NCI-H82 treated with DMSO at 0.1 percent for 48 hours (cell line): ENCODE measurements at regions not wholly inside any gene's neighbourhood (a gene's known extent, or its start where the extent isn't known, plus 50 kb on each side); places are given as distances from the start of the nearest gene placed in this dataset.
"Not testable (repeated sequence)": the region's sequence is repeated elsewhere in the genome, so short reads cannot be mapped to it uniquely, and the experiment has no call there.

Source experiments
- DNase-seq: peaks from one replicate; lab custom pipeline; 2025; ENCODE audit not compliant: unreplicated experiment; lab: John Stamatoyannopoulos, UW

- DNase-seq = no peak
Observed at GRCh38 chr16:59058250-59058649, 324.1 kb upstream of the GOT2 start.

GRCh38 chr16:59053911-59054310 lies 319.8 kb upstream of the GOT2 start:
- no peak for DNase-seq

DNA sequence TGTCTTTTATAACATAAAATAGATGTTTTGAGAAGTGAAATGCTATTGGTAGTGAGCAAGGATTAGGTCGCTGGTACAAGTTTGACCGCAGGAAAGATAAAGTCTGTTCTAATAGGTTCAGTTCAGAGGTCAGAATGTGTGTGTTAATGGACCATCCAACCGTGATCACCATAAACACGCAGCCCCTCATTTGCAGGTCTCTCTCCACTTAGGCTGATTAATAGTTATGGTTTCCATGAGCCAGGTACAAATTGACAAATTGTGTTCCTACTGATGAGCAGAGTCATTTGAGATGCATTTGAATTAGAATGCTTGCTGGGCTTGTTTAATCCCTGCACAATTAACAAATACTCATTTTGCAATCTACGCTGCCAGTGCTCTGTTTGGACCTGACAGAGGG lies 318.1 kb upstream of the GOT2 start:
- DNase-seq = no peak

DNA sequence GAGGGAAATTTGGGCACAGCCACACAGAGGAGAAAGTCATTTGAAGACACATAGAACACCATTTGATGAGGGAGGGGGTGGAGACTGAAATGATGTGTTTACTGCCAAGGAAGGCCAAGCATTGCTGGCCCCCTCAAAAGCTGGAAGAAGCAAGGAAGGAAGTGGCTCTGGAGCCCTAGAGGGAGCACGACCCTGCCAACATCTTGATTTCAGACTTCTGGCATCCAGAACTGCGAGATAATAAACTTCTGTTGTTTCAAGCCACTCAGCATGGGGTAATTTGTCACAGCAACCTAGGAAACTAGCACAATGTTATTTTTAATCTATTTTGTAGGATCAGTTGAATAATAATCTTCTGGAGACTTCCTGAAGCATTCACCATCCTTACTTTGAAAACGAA lies 314.8 kb upstream of the GOT2 start:
- no peak for DNase-seq

DNA sequence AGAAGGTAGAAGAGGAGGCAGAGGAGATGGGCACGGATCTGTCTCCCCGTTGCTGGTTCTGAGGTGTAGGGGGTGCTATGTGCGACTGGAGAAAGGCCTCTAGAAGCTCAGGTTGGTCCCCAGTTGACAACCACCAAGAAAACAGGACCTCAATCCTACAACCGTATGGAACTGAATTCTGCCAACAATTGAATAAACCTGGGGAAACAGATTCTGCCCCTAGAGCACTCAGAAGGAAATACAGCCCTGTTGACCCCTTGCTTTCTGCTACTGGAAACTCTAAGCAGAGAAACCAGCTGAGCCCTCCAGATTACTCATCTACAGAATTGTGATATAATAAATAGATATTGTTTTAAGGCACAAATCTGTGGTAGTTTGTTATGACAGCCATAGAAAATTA lies 313.0 kb upstream of the GOT2 start:
- no peak for DNase-seq

- no peak for DNase-seq
Observed at GRCh38 chr16:59046335-59046734, 312.2 kb upstream of the GOT2 start.

- no peak for DNase-seq
Observed at GRCh38 chr16:59045501-59045900, 311.4 kb upstream of the GOT2 start.

DNA sequence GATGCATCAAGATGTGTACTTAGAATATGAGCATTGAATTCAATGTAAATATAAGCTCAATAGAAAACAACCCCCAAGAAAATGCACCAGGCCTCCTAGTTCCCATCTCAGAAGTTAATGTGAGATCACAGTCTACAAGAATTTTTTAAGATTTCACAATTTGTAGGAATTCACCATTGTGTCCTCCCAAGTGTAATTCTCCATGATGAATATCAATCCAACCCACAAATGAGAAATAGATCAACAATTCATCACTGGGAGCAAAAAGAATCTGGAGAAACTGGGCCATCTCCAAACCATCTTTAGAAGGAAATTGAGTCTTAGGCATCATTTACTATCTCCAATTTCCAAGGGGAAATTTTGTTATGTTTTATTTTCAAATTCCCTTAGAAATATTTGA lies 310.5 kb upstream of the GOT2 start:
- DNase-seq = no peak

DNA sequence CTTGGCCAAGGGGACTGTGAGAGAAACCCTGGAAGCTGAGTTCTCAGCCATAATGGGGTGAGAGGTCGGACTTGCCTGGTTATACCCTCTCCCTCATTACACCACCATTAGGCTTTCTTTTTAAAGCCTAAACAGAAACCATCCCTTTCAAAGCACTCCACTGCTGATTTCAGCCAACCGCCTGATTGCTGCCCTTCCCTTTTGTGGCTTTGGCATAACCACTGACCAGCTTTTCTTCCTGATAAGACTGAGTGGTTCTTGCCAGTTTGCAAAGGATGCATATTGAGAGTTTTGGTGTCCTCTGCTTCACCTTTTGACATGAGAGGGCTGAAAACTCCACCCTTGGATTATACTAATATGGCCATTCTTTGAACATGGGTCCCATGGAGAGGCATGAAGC lies 308.2 kb upstream of the GOT2 start:
- DNase-seq = no peak

DNA sequence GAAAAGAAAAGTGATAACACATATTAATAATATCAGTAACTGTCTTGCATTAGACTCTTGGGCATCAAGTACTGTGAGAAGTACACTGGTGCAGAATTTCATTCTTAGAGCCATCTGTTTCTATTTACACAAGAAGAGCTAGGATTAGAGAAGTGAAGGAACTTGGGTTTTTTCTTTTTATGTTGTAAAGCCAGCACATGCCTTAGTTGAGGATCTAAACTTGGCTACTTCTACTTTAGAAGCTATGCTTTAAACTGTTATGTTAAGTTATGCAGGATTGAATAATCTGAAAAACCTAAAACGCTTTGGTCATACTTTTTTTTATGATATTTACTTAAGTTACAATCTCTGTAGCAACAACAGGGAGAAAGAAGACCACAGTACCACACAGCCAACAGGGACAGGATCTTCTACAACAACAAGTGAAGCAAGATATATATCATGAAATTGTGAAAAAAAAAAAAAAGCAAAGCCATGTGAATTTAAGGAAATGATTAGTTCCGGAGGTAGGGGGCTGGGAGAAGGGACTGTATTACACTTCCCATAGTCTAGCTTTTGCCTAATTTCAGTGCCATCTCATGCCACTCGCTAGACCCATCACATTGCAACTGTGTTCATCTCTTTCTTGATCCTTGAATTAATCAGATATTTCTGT lies 305.1 kb upstream of the GOT2 start:
- DNase-seq = peak; percentile 65

GRCh38 chr16:59030923-59031485 lies 296.9 kb upstream of the GOT2 start:
- no peak for DNase-seq

GRCh38 chr16:59021751-59022150 lies 287.6 kb upstream of the GOT2 start:
- DNase-seq = no peak

- DNase-seq = no peak
Observed at GRCh38 chr16:59013930-59014329, 279.8 kb upstream of the GOT2 start.

DNA sequence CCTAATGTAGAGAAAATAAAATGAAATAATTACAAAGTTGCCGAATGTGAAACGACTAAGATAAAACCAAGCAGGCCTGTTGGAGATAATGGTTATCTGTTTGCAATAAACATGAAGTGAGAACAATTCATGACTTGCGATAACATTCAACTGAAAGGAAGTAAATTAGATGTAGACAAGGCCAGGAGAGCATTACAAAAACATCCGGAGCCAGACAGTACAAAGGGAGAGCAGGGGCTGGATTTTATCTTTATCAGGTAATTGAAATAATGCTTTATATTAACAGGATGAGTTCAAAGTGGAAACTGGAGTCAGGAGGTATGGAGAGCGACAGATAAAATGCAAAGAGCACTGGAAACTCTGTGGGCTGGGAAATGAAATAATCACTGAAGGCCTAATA lies 265.6 kb upstream of the GOT2 start:
- no peak for DNase-seq

DNA sequence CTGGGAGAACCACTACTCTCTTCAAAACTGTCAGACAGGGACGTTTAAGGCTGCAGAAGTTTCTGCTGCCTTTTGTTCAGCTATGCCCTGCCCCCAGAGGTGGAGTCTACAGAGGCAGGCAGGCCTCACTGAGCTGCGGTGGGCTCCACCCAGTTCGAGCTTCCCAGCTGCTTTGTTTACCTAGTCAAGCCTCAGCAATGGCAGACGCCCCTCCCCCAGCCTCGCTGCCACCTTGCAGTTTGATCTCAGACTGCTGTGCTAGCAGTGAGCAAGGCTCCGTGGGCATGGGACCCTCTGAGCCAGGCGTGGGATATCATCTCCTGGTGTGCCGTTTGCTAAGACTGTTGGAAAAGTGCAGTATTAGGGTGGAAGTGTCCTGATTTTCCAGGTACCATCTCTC lies 258.6 kb upstream of the GOT2 start:
- not testable (repeated sequence) for DNase-seq

GRCh38 chr16:58983181-58983965 lies 249.3 kb upstream of the GOT2 start:
- DNase-seq = not testable (repeated sequence)

- DNase-seq = no peak
Observed at GRCh38 chr16:58970775-58971174, 236.7 kb upstream of the GOT2 start.

GRCh38 chr16:58963479-58963878 lies 229.4 kb upstream of the GOT2 start:
- no peak for DNase-seq

DNA sequence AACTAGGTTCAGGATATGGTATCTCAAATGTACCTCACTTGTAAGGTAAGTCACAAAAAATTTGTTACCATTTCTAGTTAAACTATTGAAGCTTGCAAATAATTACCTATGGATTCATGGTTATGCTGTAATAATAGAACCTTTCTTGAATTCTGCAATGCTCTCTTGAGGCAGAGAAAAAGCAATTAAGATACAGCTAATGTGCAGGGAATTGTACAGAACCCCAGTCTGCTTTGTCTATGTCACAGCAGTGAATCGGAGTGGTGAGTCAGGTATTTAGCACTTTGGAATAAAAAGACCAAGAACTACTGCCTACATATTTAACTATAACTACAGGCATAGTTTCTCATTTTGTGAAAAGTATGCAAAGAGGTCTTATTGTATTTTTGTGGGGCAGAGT lies 228.7 kb upstream of the GOT2 start:
- DNase-seq = no peak

DNA sequence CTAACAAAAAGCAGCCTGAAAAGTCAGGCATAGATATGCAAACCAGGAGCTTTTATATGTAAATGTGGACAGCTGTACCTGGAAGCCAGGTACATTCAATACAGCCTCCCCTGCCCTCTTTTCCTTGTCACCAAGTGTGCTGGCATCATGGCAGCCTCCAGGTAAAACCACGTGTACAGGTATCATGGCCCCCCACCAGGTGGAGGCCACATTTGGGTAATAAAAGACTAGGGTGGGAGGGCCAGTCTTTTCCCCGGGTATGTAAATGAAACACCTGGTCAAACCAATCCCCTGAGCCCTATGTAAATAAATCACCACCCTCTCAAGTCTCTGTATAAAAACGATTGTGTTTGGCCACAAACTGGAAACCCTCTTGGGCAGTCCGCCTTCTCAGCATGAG lies 226.4 kb upstream of the GOT2 start:
- DNase-seq = no peak

GRCh38 chr16:58960034-58960433 lies 225.9 kb upstream of the GOT2 start:
- DNase-seq = no peak

DNA sequence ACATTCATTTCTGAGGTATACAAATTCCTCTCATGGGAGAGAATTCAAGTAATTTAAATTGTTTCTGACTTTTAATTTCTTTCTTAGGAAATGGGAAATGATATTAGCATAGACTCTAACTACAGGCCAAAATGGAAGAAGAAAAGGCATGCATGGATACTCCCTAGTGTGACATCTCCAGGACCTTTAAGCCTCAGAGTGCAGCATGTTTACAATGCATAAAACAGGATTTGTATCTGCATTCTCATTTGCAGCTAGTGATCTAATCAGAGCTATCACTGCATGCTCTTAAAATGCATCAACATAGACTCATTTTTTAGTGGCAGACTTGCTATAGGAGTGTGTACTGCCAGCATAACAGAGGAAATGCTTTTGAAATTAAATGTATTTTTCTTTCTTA lies 224.6 kb upstream of the GOT2 start:
- DNase-seq = no peak
